ENCODE measurements at regions not wholly inside any gene's neighbourhood (a gene's known extent, or its start where the extent isn't known, plus 50 kb on each side); places are given as distances from the start of the nearest gene placed in this dataset.

GRCh38 chr1:69376408-69376807 is 191.3 kb upstream of the LRRC7 start:
- no peak for DNase-seq (ENCODE audit: low read depth in 2 of 2)
- TF ChIP-seq CTCF (IDR thresholded peaks at IDR 0.05; ENCODE audit: low read depth, low read length), result no peak
- no peak overlapping the region for H3K4me3 ChIP-seq (replicated peaks in 1 of 2; ENCODE audit: low read depth in 2 of 2, low read length in 2 of 2)

- no peak for TF ChIP-seq CTCF (IDR thresholded peaks at IDR 0.05; ENCODE audit: low read depth, low read length)
- H3K4me3 ChIP-seq (replicated peaks in 1 of 2; ENCODE audit: low read depth in 2 of 2, low read length in 2 of 2), result no peak overlapping the region
- no peak for DNase-seq (ENCODE audit: low read depth in 2 of 2)
Observed at GRCh38 chr1:69377507-69377906, 190.2 kb upstream of the LRRC7 start.

GRCh38 chr1:69388044-69388443 is 179.7 kb upstream of the LRRC7 start:
- no peak for DNase-seq (ENCODE audit: low read depth in 2 of 2)
- H3K4me3 ChIP-seq (replicated peaks in 1 of 2; ENCODE audit: low read depth in 2 of 2, low read length in 2 of 2), result no peak overlapping the region
- TF ChIP-seq CTCF (IDR thresholded peaks at IDR 0.05; ENCODE audit: low read depth, low read length), result no peak

- no peak overlapping the region for H3K4me3 ChIP-seq (replicated peaks in 1 of 2; ENCODE audit: low read depth in 2 of 2, low read length in 2 of 2)
- DNase-seq (ENCODE audit: low read depth in 2 of 2), result no peak
- TF ChIP-seq CTCF (IDR thresholded peaks at IDR 0.05; ENCODE audit: low read depth, low read length), result no peak
Observed at GRCh38 chr1:69400128-69400527, 167.6 kb upstream of the LRRC7 start.

- TF ChIP-seq CTCF (IDR thresholded peaks at IDR 0.05; ENCODE audit: low read depth, low read length), result no peak
- no peak for DNase-seq (ENCODE audit: low read depth in 2 of 2)
- H3K4me3 ChIP-seq (replicated peaks in 1 of 2; ENCODE audit: low read depth in 2 of 2, low read length in 2 of 2), result no peak overlapping the region
Observed at GRCh38 chr1:69401879-69402278, 165.8 kb upstream of the LRRC7 start.

GRCh38 chr1:69403756-69404320 is 163.9 kb upstream of the LRRC7 start:
- TF ChIP-seq CTCF (IDR thresholded peaks at IDR 0.05; ENCODE audit: low read depth, low read length), result no peak
- H3K4me3 ChIP-seq (replicated peaks in 1 of 2; ENCODE audit: low read depth in 2 of 2, low read length in 2 of 2), result no peak overlapping the region
- no peak for DNase-seq (ENCODE audit: low read depth in 2 of 2)

GRCh38 chr1:69404486-69404885 is 163.2 kb upstream of the LRRC7 start:
- no peak for TF ChIP-seq CTCF (IDR thresholded peaks at IDR 0.05; ENCODE audit: low read depth, low read length)
- no peak for DNase-seq (ENCODE audit: low read depth in 2 of 2)
- no peak overlapping the region for H3K4me3 ChIP-seq (replicated peaks in 1 of 2; ENCODE audit: low read depth in 2 of 2, low read length in 2 of 2)

Measured in cardiac fibroblast (primary cell).